NCI-H526 treated with DMSO at 0.1 percent for 48 hours (cell line): ENCODE measurements at regions not wholly inside any gene's neighbourhood (a gene's known extent, or its start where the extent isn't known, plus 50 kb on each side); places are given as distances from the start of the nearest gene placed in this dataset.

Experiments
- DNase-seq: peaks from one replicate; lab custom pipeline; 2025; lab: John Stamatoyannopoulos, UW

DNA sequence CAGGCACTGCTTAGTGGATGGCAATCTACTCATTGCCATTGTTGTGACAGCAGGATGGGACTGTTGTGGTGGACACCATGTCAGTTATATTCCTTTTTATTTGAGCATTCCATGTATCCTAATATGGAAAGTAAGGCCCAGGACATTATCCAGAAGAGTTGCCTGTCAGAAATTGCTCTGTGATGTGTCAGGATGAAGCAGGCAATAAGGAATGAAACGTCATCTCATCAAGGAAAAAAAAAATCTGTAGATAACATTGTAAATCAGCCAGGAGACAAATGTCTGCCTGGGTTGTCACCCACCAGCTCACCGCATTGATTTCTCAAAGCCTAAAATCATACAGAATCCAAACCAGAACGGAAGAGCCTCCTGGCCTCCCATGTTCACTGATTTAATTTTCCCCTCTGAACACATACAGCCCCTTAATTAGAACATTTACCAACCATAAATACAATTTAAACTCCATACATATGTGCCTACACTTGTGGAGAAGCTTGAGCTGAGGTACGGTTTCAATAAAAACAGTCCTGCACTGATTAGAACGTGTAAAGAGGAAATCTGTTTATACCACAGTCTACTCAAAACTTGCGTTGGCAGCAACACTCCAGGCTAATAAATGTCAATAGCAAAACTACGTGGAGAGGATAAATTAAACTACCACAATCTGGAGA, 73.9 kb downstream of the FOXD1 start:
- DNase-seq = no peak

DNA sequence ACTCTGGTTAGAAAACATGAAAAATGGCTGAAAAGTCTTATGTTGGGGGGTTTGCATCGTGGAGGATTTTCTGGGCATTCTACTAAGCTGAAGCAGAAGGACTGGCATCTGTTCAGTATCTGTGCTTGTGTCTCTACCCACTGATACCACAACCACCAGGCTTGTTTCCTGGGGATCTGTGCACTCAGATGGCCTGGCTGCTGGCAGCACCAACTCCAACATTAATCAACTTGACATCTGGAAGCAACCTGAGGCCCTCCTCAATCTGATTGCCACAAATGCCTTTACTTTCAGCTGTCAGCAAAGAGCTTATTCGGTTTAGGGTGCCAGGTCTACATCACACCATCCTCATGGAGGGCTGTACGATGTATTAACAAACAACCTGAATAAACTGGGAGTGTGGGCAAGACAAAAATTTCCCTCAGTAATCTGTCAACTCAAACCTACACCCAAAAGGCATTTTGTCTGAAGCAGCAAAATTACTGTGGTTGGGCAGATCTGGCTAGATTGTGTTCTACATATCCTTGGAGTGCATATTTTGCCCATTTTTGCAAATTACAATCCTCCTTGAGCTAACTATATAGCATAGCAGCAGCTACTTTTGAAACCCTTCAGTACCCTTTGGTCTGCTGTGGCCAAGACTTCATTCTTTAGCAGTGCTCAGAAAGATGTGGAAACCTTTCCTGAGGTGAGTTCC, 74.6 kb downstream of the FOXD1 start:
- no peak for DNase-seq

DNA sequence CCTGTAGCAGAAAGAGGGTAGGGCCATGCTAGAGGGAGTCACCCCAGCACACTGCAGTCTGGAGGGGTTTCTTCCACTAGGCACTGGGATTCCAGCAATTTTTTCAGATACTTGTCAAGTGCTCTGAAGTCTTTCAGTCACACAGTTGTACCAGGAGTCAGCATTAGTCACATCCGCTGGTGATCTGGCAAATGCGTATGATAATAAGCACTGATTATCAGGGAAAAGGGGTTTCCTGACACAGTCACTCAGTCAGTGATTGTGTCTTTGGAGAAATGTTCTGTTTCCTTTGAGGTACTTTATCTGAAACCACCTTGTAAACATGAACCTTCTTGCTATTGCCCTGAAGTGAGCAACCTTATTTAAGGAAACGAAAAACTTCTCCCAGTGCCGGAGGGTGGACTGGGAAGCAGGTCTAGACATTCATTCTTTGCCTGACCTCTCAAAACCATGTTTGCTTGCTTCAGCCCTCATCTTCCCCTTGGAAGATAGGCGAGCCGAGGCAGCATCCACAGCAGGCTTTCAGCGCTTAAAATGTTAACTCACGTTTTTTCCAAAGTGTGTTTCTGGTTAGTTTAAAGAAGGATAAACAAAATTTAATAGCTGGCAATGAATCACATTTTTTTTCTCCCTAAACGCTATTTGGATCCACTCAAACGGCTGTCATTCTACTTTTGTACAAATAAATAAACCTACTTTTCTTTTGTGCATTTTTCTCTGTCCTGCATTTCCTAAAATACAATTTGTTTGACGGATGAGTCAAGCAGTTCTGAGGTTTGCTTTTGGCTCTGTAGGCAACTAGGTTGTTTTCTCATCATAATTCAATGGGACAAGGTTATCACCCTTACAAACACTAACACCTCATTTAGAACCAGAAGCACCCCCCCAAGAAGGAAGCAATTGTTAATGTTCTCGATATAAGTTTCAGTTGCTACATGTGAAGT, 77.7 kb downstream of the FOXD1 start:
- DNase-seq = no peak

DNA sequence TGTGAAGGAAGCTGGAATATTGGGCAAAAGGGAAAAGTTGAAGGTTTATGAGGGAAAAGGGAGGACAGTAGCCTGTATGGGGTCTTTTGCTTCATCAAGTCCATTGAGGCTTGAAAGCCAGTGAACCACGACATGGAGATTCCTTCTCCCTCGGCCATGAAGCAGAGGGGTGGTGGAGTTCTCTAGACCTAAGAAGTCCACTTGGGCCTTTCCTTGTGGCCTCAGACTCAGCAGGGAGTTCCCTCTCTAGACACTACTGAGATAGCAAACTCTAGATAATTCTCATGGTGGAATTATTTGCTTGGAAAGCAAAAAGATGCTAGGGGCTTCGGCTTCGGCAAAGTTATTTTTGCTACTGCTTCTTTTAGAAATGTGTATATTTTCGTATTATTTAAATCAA, 78.5 kb downstream of the FOXD1 start:
- no peak for DNase-seq

DNA sequence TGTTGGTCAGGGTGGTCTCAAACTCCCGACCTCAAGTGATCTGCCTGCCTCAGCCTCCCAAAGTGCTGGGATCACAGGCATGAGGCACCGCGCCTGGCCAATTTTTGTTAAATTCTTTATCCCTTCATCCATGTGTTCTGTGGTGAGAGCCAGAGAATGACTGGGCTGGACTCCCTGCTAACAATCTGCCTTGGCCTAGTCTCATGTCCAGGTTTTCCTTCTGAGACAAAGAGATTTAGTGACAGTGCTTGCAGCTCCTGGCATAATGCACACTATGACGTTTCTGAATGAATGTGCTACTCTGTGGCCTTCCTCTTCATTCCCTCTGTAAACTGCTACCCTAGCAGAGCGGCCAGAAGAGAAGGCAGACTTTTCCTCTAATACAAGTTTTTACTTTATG, 79.3 kb downstream of the FOXD1 start:
- no peak for DNase-seq

DNA sequence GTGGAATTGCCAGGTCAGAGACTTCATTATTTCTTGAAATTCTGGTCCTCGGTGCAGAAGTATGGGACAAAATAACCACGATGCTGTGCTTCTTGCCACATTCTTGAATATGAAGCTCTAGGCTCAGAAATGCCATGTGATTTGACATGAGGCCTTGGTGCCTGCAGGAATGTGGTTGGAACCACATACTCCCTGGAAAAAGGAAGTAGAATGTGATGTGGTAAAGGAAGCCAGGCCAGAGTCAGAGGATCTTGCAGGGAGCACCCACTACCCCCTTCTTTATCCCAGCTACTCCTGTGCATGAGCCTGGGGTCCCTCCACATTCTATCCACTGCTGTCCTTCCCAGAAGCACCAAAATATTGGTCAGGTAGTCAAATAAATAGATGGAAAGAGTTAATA, 80.9 kb downstream of the FOXD1 start:
- no peak for DNase-seq

DNA sequence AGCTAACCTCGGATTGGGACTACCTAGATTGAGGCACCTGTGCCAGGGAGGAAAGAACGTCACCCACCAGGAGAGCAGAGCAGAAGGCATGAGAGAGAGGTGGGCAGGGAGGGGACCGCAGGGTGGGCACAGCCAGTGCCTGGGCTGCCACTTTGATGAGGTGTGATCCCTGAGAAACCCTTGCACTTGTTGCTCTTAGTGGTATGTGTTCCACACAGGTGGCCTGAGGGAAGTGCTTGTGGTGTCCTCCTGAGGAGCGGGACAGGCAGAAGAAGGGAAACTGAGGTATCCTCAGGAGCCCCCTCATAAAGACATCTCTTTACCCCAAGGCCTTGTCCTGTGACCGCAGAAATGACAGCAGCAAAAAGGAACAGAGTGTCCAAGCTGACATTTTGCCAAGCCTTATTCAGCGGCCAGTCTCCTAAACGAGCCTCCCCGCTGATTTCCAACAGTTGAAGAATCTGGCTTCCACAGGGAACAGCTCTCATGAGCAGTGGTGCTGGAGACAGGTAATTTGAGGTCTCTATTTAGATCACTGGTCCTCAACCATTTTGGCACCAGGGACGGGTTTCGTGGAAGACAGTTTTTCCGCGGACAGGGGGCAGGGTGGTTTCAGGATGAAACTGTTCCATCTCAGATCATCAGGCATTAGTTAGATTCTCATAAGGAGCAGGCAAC, 82.4 kb downstream of the FOXD1 start:
- no peak for DNase-seq

DNA sequence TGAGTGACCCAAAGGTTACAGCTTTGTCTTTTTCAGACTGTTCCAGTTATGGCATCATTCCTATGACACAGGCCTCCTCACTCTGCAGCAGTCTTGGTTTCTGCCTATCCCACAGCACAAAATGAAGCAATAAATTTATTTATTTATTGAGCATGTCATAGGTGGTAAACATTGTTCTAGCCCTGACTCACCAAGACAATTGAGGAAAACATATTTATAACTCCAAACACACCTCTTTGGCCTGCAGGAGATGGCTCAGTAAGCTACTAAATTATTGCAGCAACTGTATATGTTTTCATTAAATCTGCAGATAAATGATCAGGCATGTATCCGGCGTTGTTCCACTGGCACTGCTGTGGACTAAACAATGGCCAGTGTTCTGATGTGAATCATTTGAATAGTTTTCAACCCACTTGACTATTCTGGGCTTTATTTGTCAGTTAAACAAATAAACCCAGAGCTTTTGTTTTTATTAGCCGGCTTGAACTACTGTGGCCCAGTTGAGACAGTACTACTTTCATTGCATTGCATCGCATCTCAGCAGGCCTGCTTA, 83.2 kb downstream of the FOXD1 start:
- peak; percentile 87 for DNase-seq

DNA sequence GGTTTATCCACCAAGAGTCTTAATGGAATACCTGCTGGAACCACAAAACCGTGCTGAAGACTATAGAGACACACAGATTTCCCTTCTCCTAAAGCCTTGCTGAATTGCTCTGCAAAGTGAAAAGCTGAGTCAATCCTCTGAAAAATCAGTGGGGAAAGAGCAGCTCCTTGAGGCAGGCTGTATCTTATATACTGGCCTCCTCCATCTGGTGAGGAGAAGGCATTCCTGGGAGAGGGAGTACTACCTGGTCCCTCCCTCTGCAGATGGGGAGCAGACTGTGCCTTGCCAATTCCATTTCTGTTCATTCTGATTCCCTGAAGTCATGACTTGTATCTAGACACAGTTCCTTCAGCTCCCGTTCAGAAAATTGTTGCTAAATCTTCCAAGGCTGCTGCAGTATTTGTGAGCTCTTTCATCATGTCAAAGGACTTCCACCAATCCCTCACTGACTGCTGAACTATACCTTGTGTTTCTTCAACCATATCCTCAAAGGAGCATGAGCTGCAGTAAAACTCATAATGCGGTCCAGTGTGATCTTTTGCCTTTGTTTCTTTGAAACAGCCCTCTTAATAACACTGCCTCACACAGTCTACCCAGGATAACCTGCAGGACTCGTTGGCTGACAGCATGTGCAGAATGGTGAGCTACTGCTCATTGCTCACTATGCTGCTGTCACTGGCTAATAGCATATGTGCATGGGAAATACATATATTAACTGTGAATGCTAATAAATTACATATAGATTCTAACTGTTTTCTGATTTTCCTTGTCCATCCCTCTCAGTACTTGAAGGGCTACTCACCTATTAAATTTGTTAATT, 84.5 kb downstream of the FOXD1 start:
- DNase-seq = peak; percentile 5

DNA sequence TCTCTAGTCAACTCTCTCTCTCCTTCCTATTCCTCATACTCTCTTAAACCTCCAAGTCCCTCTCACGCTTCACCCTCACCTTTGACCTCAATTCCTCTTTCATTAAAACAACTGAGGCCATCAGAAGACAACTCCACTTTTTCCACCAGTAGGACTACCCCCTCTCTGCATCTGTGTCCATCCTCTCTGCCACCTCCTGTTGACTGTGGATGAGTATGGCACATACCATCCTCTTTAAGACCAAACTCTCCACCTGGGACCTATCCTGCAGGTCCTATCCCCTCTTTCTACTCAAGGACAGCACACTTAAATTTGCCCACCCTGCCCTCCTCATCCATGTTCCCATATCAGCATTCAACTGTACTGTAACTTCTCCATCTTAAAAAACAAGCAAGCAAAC, 89.2 kb downstream of the FOXD1 start:
- DNase-seq = no peak

DNA sequence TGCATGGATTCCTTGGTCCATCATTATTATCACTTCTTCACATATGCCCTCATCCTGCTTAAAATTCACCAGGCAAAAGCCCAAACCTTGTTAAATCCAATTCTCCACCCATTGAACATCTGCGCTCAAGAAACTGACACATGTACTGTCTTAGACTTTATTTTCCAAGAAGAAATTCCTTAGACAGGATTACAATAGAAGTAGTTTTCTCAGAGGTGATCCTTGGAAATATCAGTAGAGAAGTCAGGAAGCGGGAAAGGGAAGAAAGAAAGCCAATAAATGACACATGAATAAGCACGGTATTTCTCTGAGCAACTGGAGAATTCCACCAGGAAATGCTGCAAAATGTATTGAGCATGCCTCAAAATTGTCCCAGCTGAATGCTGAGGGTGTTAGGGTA, 90.2 kb downstream of the FOXD1 start:
- DNase-seq = no peak

DNA sequence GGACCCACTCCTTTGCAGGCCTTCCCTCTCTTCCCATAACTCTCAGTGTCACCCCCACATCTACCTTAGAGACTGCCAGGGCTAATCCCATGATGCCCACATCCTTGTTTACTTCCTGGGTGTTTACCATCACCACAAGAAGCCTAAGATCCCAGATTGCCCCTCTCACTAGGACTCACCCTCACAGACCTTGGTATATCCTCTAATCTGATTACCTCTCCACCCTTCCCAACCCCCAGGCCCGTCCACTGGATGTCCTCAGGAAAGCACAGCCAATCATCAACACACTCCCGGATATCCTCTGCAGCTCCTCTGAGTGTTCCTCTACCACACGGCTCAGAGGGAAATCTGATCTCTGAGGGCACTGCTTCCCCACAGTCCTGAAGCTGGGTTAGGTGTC, 91.0 kb downstream of the FOXD1 start:
- DNase-seq = no peak

DNA sequence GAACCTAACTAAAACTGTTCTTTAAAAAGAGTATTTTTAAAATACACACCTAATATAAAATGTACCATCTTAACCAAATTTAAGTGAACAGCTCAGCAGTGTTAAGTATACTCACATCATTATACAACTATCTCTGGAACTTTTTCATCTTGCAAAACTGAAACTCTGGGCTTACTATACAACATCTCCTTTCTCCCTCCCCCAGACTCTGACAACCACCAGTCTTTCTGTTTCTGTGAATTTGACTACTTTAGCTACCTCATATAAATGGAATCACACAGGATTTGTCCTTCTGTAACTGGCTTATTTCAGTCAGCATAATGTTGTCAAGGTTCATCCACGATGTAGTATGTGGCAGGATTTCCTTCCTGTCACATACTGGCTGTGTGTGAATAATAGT, 93.5 kb downstream of the FOXD1 start:
- no peak for DNase-seq

DNA sequence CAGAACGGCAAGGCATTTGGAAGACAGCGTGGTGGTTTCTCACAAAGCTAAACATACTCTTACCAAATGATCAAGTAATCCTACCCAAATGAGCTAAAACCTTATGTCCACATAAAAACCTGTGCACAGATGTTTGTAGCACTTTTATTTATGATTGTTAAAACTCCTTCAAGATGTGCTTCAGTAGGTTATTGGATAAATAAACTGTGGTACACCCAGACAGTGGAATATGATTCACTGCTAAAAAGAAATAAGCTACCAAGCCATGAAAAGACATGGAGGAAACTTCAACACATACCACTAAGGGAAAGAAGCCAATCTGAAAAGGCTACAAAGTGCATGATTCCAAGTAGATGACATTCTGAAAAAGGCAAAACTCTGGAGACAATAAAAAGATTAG, 94.2 kb downstream of the FOXD1 start:
- no peak for DNase-seq

DNA sequence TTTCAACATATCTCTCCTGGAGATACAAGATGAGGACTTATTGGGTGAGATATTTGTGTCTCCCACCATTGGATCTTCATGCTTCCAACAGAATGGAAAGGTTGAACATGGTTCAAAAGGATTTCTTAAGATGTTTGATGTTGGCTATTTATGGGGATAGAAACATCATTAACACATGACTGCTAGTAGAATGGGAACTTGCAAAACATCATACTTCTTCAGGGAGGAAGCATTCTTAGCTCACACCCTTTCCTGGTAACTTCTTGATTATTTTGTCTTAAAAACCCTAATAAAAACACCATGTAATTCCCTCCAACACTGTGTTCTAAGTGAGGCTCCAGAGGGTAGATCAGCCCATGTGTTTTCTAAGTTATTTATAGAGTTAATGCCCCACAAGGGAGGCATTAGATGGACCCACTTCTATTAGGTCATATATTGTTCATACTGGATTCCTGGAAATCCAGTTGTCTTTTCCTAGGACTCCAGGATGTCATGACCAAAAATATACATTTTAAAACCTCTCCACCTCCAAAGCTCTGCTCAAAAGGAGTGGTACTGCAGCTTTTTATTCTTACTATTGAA, 95.8 kb downstream of the FOXD1 start:
- DNase-seq = no peak

DNA sequence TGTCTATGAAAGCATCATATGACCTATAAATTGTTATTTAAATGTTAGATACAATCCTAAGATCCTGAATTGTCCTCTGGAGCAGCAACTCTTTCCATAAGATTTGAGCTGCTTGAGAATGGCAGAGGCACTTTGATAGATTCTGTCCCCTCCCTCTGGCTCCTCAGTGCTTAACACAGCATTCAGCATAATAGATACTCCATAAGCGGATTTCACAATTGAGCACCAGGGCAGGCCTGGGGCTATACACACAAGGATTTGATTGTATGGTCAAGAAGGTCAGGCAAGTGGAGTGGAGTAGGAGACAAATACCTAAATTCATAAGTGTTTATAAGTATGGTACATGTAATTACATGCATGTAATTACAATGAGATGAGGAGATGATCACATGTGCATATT, 96.3 kb downstream of the FOXD1 start:
- no peak for DNase-seq

DNA sequence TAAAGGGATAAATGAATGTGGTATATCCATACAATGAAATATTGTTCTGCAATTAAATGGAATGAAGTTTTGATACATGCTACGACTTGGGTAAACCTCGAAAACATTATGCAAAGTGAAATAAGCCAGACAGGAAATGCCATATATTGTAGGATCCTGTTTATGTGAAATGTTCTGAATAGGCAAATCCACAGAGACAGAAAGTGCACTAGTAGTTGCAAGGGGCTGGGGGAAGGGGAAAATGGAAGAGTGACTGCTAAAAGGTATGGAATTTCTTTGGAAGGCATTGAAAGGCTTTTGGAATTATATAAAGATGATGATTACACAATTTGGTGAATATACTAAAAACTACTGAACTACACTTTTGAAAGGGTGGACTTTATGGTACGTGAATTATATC, 97.0 kb downstream of the FOXD1 start:
- no peak for DNase-seq

DNA sequence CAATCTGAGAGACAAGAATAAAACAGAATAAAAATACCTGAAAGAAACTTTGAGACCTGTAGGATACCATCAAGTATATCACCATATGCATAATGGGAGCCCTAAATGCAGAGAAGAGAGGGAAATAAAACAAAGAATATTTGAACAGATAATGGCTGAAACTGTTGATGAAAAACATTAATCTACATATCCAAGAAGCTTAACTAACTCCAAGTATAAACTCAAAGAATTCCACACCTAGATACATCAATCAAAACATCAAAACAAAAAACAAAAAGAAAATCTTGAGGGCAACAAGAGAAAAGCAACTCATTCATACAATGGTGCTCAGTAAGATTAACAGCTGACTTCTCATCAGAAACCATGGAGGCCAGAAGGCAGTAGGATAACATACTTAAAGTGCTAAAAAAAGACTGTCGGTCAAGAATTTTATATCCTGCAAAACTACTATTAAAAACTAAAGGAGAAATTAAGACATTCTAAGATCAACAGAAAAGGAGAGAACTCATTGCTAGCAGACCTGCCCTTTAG, 101.6 kb downstream of the FOXD1 start:
- no peak for DNase-seq

DNA sequence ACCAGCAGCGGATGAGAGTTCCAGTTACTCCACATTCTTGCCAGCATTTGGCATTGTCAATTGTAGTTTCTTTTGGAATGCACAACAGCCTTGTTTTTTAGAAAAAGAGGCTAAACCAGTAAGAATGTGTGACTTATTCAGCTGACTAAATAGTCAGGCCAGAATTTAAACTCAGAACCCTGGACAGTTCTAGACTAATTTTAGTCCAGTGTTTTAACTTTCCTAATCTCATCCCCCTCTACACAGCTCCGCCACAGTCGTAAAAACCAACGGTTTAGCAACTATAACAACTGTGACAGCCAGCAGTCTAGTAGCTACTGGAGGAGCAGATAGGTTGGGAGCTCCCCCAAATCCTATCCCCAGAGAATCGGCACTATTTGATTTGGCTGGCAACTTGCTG, 103.7 kb downstream of the FOXD1 start:
- no peak for DNase-seq

DNA sequence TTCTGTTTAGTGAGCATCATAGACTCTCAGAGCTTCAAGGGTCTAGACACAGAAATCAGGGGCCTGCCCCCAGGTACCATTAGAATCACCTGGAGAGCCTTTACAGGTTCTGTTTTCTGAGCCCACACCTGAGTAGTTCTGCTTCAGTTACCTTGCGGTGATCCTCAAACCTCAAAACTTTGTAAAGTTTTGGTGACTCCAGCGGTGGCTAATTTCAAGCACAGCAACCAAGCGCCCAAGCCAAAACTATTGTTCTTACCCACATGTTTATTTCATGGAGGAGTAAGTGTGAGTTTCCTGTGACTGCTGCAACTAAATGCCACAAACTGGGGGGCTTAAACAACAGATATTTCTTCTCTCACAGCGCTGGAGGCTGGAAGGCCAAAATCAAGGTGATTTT, 108.9 kb downstream of the FOXD1 start:
- DNase-seq = no peak
